ENCODE measurements at regions not wholly inside any gene's neighbourhood (a gene's known extent, or its start where the extent isn't known, plus 50 kb on each side); places are given as distances from the start of the nearest gene placed in this dataset.

DNA sequence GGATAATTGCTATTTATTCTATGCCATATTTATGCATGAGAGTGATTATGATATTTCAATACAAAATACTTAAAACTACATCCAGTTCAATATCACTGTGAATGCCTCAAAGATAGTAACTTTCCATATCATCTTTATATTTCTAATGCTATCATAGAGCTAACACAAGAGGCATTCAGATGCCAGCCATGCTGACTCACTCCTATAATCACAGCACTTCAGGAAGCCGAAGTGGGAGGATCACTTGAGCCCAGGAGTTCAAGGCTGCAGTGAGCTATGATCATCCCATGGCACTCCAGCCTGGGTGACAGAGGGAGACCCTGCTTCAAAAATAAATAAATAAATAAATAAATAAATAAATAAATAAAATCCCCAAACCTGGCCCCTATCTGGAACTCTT, 498.7 kb downstream of the EPHA3 start:
- TF ChIP-seq, protein P1, sequence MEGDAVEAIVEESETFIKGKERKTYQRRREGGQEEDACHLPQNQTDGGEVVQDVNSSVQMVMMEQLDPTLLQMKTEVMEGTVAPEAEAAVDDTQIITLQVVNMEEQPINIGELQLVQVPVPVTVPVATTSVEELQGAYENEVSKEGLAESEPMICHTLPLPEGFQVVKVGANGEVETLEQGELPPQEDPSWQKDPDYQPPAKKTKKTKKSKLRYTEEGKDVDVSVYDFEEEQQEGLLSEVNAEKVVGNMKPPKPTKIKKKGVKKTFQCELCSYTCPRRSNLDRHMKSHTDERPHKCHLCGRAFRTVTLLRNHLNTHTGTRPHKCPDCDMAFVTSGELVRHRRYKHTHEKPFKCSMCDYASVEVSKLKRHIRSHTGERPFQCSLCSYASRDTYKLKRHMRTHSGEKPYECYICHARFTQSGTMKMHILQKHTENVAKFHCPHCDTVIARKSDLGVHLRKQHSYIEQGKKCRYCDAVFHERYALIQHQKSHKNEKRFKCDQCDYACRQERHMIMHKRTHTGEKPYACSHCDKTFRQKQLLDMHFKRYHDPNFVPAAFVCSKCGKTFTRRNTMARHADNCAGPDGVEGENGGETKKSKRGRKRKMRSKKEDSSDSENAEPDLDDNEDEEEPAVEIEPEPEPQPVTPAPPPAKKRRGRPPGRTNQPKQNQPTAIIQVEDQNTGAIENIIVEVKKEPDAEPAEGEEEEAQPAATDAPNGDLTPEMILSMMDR (IDR thresholded peaks at IDR 0.05) = no peak
- TF ChIP-seq, protein P2, sequence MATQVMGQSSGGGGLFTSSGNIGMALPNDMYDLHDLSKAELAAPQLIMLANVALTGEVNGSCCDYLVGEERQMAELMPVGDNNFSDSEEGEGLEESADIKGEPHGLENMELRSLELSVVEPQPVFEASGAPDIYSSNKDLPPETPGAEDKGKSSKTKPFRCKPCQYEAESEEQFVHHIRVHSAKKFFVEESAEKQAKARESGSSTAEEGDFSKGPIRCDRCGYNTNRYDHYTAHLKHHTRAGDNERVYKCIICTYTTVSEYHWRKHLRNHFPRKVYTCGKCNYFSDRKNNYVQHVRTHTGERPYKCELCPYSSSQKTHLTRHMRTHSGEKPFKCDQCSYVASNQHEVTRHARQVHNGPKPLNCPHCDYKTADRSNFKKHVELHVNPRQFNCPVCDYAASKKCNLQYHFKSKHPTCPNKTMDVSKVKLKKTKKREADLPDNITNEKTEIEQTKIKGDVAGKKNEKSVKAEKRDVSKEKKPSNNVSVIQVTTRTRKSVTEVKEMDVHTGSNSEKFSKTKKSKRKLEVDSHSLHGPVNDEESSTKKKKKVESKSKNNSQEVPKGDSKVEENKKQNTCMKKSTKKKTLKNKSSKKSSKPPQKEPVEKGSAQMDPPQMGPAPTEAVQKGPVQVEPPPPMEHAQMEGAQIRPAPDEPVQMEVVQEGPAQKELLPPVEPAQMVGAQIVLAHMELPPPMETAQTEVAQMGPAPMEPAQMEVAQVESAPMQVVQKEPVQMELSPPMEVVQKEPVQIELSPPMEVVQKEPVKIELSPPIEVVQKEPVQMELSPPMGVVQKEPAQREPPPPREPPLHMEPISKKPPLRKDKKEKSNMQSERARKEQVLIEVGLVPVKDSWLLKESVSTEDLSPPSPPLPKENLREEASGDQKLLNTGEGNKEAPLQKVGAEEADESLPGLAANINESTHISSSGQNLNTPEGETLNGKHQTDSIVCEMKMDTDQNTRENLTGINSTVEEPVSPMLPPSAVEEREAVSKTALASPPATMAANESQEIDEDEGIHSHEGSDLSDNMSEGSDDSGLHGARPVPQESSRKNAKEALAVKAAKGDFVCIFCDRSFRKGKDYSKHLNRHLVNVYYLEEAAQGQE (IDR thresholded peaks at IDR 0.05) = no peak
- no peak for TF ChIP-seq CEBPB (IDR thresholded peaks at IDR 0.05)
- no peak for TF ChIP-seq CHD2 (IDR thresholded peaks at IDR 0.05; ENCODE audit: low read length, partially characterized antibody)
